ENCODE measurements at regions not wholly inside any gene's neighbourhood (a gene's known extent, or its start where the extent isn't known, plus 50 kb on each side); places are given as distances from the start of the nearest gene placed in this dataset.

DNA sequence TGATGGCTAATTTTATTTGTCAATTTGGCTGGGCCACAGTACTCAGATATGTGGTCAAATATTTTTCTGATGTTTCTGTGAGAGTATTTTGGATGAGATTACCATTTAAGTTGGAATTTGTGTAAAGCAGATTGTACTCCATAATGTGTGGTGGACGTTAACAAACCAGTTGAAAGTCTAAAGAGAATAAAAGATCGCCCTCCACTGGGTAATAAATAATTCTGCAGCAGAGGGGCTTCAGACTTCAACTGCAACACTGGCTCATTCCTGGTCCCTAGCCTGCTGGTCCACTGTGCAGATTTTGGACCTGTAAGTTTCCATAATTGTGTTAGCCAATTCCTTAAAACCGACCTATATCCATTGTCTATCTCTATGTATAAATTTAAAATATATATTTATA, 540.3 kb downstream of the PCDH18 start:
- FAIRE-seq (no peak), DNase-seq (ENCODE audit: insufficient read length, low spot score) (no peak)
- TF ChIP-seq POLR2A (IDR thresholded peaks at IDR 0.05; ENCODE audit: low read depth, low read length), result no peak

DNA sequence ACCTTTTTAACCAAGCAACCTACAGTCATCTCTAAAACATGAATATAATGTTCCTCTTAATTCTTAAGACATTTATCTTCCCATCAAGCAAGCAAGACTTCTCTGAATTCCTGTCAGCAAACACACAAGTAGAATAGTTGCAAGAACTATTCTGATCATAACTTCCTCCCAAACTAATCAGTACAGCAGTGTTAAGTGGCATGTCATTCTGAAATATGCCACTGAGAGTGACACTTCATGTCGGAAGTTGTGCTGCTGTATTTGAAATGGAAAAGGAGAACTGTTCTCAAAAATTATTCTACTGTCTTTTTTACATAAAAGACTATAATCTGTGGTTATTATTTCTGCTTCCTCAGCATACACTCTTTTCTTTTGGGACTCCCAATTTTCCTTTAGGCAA, 546.6 kb downstream of the PCDH18 start:
- DNase-seq (ENCODE audit: insufficient read length, low spot score) (no peak), FAIRE-seq (no peak)
- TF ChIP-seq POLR2A (IDR thresholded peaks at IDR 0.05; ENCODE audit: low read depth, low read length), result no peak

DNA sequence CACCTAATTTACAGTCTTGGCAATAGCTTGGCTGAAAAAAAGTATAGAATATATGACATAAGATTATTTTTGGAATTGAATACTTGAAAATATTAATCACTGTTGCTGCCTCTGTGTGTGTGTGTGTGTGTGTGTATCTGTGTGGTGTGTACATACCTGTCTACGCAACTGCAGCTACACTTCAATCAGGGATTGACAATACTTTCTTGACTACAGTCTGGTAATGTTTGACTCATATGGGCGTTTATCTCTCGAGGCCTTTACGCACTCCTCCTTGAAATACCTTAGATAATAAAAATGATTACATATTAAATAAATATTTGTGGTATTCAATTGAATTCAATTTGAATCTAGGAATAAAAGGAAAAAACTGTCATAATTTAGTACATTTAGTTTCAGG, 565.2 kb downstream of the PCDH18 start:
- no peak for TF ChIP-seq POLR2A (IDR thresholded peaks at IDR 0.05; ENCODE audit: low read depth, low read length)
- no peak for FAIRE-seq
- no peak for DNase-seq (ENCODE audit: insufficient read length, low spot score)

DNA sequence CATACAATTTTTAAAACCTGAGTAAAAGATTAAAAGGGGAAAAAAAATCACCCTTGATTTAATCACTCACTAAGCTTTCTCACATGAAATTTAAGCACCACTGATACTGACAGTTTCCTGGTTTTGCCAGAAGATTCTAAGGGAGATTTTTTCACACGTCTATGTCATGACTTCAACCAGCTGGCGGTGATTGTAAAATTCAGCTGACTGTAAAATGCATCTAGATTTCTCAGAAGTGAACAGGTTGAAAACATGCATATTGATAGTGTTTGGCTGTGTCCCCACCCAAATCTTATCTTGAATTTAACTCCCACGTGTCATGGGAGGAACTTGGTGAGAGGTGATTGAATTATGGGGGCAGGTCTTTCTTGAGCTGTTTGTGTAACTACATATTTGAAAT, 566.8 kb downstream of the PCDH18 start:
- TF ChIP-seq POLR2A (IDR thresholded peaks at IDR 0.05; ENCODE audit: low read depth, low read length), result no peak
- DNase-seq (ENCODE audit: insufficient read length, low spot score), result no peak
- FAIRE-seq, result no peak

DNA sequence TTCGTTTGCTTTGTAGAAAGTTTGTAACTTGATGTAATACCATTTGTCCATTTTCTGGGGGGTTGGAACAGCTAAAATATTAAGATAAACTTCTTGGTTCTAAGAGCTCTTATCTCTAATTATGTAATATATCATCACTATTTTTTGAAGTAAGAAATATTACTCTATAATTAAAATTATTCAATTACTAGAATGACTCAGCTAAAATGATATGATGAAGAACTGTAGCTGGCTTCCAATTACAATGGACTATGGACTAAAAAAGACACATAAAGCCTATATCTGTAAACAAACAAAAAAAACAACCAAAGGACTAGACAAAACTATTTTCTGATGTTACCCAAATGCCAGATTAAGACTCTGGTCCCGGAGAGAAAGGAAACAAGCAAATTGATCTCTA, 569.4 kb downstream of the PCDH18 start:
- no peak for TF ChIP-seq POLR2A (IDR thresholded peaks at IDR 0.05; ENCODE audit: low read depth, low read length)
- FAIRE-seq, result no peak
- no peak for DNase-seq (ENCODE audit: insufficient read length, low spot score)

DNA sequence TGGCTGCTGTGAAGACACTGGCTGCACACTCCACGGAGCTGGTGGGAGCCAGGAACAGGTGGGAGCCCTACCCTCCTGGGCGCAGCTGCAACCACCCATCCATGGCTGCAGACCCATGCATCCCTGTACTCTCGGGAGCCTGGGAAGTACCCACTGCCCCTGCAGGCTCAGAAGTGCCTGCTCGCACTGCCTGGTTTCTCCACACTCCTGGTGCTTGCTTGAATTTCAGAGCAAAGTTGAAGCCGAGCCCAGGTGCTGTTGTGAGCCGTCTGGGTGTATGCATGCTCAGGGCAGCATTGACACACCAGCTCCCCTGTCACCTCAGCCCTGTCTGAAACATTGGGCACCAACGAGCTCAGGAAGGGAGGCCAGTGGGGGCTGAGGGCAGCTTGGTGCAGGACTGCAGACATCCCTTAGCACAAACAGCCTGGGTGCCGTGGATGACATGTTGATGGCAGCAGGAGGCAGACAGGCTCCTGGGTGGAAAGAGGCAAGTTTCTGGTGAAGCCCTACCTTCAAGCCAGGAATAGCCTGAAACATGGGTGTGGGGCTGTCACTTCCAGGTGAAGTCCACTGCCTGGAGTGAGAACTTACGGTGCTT, 585.9 kb downstream of the PCDH18 start:
- DNase-seq (ENCODE audit: insufficient read length, low spot score), result no peak
- FAIRE-seq, result no peak
- no peak for TF ChIP-seq POLR2A (IDR thresholded peaks at IDR 0.05; ENCODE audit: low read depth, low read length)

DNA sequence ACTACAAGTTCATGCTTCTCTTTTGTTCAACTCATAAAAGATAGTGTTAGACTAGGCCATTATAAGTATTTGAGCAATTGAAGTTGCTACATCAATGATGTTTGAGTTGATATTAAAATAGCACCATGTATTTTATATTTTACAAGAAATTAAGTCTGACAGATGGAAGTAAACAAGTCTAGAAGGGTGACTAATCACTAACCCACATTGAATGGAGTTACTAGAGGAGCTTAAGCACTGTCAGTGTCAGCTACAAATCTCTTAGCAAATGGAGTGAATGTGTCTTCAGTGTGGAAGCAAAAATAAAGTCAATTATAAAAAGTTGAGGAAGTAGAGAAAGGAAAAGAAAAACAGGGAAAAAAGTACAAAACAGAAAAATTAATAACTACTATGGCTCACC, 592.5 kb downstream of the PCDH18 start:
- TF ChIP-seq POLR2A (IDR thresholded peaks at IDR 0.05; ENCODE audit: low read depth, low read length), result no peak
- FAIRE-seq, result no peak
- DNase-seq (ENCODE audit: insufficient read length, low spot score), result no peak

DNA sequence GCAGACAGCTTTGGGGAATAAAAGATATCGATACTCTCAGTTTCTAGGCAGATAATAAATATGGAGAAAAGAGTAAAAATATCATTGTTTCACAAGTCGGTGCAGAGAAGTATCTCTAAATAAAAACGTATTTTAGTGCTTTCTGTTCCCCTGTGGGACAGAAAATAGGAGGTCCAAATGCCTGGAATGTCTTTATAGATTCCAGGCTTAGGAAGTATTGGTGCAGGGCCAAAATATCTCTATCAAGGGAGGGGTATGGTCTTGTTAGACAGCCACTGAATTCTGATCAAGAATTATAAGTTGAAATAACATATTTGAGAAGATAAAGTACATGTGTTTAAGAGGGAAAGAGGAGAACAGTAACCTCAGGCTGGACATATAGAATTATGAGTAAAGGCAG, 596.4 kb downstream of the PCDH18 start:
- DNase-seq (ENCODE audit: insufficient read length, low spot score) (no peak), FAIRE-seq (no peak)
- TF ChIP-seq POLR2A (IDR thresholded peaks at IDR 0.05; ENCODE audit: low read depth, low read length), result no peak

DNA sequence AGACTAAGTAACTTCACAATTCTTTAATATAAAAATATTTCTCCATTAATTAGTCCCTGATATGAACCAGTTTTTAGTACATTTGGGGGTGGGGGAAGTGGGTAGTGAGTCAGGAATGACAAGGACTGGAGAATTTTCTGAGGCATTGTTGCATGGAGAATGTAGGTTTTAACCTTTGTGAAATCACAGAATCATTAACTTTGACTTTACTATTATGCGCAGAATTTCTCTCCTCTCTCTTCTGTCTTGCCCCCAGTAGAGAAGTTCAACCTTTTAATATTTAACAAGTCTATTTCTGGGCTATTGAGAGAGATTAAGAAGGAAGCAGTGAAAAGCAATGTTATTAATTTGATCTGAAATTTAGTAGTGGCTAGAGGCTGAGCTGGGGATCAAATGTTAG, 597.0 kb downstream of the PCDH18 start:
- FAIRE-seq (no peak), DNase-seq (ENCODE audit: insufficient read length, low spot score) (no peak)
- no peak for TF ChIP-seq POLR2A (IDR thresholded peaks at IDR 0.05; ENCODE audit: low read depth, low read length)

DNA sequence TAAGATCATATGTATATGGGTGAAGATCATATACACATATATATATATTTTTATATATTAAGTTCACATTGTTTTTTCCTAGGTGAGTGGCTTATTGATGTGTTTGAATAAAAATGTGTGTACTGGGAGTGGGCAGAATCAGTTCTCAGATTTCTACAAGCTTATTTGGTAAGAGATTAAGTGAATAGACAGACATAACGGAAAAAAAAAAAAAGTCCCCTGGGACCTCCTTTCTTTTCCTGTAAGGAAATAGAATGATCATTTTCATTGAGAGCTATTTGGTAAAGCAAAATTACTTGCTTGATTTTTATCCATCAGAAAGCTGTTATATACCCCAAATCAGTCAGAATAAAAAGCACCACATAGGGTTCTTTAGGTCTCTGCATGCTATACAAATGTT, 597.7 kb downstream of the PCDH18 start:
- DNase-seq (ENCODE audit: insufficient read length, low spot score) (no peak), FAIRE-seq (no peak)
- TF ChIP-seq POLR2A (IDR thresholded peaks at IDR 0.05; ENCODE audit: low read depth, low read length), result no peak

DNA sequence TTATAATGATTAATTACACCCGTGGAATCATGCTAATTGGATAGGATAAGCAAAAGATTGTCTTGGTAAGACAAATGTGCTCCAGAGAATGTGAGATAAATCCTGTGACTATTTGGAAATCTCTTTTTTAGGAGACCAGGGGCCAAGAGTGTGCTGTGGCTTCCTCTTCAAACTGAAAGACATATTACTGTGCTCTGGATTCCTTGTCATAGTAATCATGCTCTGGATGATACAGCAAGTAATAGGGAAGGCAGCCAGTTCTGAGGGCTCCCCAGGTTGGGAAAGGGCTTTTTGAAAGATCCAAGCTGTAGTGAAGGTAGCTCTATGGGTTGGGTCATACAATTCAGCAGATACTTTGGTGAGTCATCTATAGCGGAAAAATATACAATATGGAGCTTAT, 600.5 kb downstream of the PCDH18 start:
- TF ChIP-seq POLR2A (IDR thresholded peaks at IDR 0.05; ENCODE audit: low read depth, low read length), result no peak
- no peak for FAIRE-seq
- DNase-seq (ENCODE audit: insufficient read length, low spot score), result no peak

DNA sequence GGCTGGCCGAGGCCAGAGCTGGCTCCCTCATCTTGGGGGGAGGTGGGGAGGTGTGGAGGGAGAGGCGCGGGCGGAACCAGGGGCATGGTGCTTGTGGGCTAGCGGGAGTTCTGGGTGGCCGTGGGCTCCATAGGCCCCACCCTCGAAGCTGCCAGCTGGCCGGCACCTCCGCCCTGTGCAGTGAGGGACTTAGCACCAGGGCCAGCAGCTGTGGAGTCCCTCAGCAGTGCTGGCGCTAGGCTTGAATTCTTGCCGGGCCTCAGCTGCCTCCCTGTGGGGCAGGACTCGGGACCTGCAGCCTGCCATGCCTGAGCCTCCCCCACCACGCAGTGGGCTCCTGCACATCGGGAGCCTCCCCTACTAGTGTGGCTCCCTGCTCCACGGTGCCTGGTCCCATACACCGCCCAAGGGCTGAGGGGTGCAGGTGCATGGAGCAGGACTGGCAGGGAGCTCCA, 603.3 kb downstream of the PCDH18 start:
- FAIRE-seq (no peak), DNase-seq (ENCODE audit: insufficient read length, low spot score) (no peak)
- TF ChIP-seq POLR2A (IDR thresholded peaks at IDR 0.05; ENCODE audit: low read depth, low read length), result no peak

DNA sequence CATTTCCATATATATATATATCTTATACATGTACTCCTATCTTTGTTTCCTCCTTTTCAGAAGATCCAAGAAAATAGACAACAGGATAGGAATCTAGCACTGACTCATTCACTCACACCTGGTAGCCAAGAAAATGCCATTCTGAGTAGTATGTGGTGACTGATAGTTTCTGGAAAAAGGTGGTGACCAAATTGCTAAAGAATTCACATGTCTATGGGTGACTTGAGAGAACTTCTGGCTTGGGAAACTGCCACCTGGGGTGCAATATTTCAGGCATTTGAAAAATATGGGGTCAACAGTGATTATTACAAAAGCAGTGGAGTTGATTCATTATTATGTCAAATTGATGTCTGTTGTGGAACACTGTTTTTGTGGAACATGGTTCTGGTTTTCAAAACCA, 605.1 kb downstream of the PCDH18 start:
- DNase-seq (ENCODE audit: insufficient read length, low spot score) (peak; percentile 14), FAIRE-seq (peak; percentile 80)
- TF ChIP-seq POLR2A (IDR thresholded peaks at IDR 0.05; ENCODE audit: low read depth, low read length), result no peak

DNA sequence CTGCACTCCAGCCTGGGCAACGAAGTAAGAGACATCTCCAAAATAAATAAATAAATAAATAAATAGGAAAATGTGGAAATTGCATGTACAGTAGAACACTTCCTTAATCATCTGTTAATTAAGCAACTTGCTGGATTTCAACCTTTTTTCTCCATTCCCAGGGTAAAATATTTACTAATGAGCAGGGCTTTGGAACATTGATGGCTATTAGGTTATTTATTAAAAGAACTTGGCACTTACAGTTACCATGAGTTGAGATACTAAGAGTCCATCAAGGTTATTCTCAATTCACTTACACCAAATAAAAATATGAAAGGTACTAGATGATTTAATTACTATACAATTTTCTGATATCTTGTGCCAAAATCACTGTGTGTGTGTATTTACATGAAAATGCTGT, 607.1 kb downstream of the PCDH18 start:
- TF ChIP-seq POLR2A (IDR thresholded peaks at IDR 0.05; ENCODE audit: low read depth, low read length), result no peak
- DNase-seq (ENCODE audit: insufficient read length, low spot score) (no peak), FAIRE-seq (no peak)

DNA sequence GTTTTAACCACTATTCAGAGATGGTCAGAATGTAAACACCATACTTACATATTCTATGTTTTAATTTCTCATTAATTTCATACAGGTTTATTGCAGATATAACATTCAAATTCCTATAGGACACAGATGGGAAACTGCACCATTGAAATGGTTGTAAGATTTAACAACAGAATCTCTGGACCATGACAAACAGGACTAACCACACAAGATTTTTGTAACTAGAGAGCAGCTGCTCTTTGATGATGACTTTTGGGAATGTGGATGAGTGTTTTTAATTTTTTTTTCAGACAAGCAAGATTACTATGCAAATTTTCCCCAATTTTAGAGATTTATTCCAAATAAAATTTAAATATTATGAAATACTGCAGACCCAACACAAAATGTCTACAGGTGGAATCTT, 610.2 kb downstream of the PCDH18 start:
- no peak for DNase-seq (ENCODE audit: insufficient read length, low spot score)
- FAIRE-seq, result no peak

More for the DNA sequence above, 610.2 kb downstream of the PCDH18 start:
- no peak for TF ChIP-seq POLR2A (IDR thresholded peaks at IDR 0.05; ENCODE audit: low read depth, low read length)

Data from H54 (cell line).